ENCODE measurements at regions not wholly inside any gene's neighbourhood (a gene's known extent, or its start where the extent isn't known, plus 50 kb on each side); places are given as distances from the start of the nearest gene placed in this dataset.
A peak's percentile ranks its signal among the peaks of the same experiment; 100 is the strongest.
"Not testable (repeated sequence)": the region's sequence is repeated elsewhere in the genome, so short reads cannot be mapped to it uniquely, and the experiment has no call there.

DNA sequence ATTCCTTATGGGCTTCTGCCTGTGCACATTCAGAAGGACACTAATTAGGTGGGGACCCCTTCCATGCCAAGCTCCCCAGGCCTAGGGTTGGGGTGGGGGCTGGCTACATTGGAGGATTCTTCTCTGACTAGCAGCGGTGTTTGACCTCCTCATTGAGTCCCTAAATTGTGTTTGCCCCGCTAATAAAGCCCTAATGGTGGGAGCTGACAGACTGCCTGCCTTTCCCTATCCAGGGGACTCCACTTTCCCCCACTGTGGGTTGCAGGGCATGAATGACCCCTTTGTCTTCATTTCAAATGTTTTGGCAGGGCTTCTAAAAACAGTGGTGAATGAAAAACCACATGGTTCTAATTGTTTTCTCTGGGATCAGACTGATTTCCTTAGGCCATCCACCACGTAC, 476.8 kb upstream of the CDH11 start:
- no peak for DNase-seq

DNA sequence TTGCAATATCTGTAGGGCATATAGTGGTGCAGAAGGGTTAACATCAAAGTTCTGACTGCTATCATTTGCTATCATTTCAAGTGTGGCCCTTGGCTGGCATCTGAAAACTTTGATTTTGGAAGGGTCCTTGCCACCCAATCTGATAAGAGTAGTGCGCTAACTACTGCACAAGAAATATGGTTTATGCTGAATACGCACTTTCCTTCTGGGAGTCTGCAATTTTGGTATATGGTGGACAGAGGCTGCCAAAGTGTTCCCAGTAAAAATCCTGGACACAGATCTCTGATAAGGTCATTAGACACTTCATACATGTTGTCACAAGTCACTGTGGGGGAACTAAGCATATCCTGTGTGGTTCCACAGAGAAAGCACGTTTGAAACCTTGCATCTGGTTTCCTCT, 461.6 kb upstream of the CDH11 start:
- no peak for DNase-seq

DNA sequence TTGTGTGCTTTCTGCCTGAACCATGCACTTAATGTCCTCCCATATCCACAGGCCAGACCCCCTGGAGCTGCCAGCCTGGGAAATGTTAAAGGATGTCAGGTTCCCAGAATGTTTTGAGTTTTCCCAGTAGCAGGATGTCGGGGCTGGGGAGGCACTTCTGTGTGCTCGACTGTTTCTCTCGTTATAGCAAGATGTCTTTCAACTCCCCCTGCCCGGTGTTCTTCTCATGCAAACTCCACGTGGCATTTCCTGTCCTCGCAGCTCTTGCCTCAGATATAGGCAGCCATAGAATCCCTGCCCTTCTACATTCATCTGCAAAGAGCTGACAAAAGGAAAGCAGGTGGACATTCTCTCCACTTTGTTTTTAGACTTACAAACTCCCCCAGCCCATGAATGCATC, 457.2 kb upstream of the CDH11 start:
- no peak for DNase-seq

- DNase-seq = no peak
Observed at GRCh38 chr16:65576631-65577030, 454.8 kb upstream of the CDH11 start.

GRCh38 chr16:65576139-65576538, 454.3 kb upstream of the CDH11 start:
- no peak for DNase-seq

DNA sequence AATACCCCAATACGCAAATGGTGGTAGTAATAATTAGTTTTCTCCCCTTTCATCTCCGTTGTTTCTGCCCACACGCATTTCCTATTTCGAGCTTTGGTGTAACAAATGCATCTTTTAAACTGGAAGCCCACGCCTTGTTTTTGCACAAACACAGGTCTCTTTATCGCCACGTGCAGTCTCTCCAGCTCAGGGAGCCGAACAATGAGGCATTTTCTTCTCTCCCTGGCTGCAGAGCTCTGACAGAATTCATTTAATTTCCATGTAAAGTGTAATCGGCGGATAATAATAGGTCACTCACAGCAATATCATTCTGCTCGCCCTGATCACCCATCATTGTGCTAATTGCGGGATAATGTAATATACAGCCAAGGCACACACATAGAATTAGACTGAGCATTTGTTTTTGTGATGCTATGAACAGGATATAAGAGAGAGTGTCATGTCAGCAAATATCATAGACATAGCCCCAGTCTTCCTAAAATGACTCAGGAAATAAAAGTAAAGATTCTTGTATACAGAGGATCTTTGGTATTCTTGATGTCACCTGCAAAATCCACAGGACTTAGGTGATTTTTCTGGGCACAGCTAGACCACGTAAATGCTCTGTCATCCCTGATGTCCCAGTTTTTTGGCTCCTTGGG, 452.6 kb upstream of the CDH11 start:
- no peak for DNase-seq

GRCh38 chr16:65572156-65572555, 450.3 kb upstream of the CDH11 start:
- DNase-seq = peak; percentile 86

DNA sequence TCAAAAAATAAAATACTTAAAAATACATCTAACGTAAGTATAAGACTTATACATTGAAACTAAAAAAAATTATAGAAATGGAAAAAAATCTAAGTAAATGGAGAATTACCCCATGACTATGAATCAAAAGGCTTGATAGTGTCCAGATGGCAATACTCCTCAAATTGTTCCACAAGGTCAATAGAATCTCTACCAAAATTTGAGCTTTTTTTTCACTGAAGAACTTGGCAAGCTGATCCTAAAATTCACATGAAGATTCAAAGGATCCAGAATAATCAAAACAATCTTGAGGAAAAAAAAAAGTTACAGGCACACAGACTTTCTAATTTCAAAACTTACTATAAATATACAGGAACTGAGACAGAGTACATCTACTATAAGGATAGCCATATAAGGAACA, 448.4 kb upstream of the CDH11 start:
- no peak for DNase-seq

DNA sequence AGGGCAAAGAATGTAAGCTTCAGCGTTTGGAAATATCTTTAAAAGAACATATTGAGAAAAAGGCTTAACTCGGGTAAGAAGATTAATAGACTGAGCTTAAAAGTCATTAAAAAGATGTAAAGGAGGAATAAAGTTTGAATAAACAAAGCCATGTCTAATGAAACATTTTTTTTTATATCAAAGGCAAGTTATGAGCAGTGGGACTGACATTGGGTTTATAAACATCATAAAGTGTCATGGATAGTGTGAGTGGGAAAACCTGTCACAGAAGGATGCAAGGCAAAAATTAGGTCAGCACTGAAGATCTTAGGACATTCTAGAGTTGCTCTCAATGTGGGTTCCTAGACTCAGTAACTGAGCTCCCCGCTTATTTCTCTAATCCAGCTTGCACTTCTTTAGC, 438.0 kb upstream of the CDH11 start:
- DNase-seq = no peak

GRCh38 chr16:65549689-65550088, 427.8 kb upstream of the CDH11 start:
- not testable (repeated sequence) for DNase-seq

DNA sequence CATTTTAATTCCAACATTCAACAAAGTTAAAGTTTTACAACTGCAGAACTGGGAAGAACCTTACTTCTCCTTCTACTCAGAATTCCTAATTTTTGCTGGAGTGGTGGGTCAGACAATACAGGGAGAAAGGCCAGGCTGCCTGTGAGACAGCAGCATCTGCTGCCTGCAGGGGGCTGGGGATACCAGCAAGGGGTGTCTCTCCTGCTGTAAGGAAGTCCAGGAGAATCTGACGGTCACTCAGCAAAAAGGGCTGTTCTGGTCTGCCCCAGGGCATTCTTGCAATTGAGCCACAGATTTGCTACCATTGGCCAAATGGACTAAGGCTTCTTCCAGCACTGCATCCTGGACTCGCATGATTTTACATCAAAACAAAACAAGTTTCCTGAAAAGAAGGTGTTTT, 426.6 kb upstream of the CDH11 start:
- peak; percentile 47 for DNase-seq

- DNase-seq = peak; percentile 88
Observed at GRCh38 chr16:65547772-65548446, 426.0 kb upstream of the CDH11 start.

- DNase-seq = peak; percentile 17
Observed at GRCh38 chr16:65546353-65546791, 424.5 kb upstream of the CDH11 start.

GRCh38 chr16:65545413-65545956, 423.6 kb upstream of the CDH11 start:
- DNase-seq = no peak

DNA sequence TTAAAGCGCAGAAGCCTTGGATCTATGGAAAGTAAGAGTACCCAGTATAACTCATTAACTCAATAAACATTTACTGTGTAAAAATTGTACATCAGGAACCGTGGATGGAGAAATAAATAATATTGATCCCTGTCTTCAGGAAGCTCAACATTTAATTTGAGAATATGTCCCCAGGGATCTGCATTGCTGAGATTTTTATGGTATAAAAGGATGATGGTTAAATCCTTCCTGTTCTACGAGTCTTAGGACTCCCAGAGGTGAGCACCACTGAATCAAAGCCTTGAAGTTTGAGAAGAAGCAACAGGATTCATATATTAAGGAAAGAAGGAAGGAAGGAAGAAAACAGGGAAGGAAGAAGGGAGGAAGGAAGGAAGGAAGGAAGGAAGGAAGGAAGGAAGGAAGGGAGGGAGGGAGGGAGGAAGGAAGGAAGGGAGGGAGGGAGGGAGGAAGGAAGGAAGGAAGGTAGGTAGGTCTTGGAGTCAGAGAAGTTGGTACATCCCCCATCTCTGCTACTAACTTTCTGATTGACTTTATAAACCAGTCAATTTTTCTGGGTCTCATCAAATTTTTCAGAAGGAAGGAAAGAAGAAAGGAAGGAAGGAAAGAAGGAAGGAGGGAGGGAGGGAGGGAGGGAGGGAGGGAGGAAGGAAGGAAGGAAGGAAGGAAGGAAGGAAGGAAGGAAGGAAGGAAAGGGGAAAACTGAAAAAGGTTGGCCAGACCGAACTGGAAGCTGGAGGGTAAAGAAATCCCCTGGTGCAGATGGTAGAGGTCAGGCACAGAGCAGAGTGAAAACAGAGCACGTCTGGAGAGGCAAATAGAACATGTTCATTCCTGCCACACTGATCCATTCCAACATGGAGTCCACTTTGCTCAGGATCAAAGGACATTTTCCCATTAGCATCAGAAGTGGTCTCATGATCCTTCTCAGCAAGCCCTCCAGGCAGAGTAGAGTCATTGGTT, 422.2 kb upstream of the CDH11 start:
- no peak for DNase-seq

DNA sequence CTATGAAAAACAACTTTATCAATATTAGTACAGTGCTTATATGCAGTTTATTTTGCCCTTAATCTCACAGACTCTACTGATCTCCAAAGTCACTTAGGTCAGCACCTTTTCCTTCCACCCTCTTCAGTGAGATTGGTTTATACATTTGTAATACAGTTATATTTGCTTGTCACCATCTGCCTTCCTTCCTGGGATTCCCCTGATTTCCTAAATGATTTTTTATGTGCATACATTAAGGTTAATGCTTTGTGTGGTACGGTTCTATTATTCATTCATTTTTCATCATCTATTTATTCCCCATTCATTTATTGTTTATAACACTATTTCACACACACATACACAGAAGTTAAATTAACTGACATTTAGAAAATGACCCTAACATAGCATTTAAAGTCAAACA, 419.8 kb upstream of the CDH11 start:
- no peak for DNase-seq

GRCh38 chr16:65540901-65541300, 419.0 kb upstream of the CDH11 start:
- DNase-seq = no peak

DNA sequence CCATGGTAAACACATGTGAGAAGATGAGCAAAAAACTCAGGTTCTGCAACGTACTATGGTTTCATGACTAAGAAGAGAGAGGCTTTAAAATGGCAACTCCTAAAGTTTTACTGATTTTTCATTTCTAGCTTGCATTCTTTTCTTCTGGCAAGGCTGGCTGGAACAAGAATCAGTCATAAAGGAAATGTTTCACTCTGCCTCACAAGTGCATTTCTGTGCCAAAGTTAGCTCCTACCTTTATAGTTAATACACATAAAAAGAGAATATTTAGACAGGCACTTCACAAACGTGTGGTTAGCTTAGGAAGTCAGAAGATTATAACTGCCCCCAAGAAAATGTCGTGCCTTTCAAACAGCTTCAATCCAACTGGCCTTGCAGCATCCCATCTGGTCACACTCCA, 417.1 kb upstream of the CDH11 start:
- no peak for DNase-seq

GRCh38 chr16:65537336-65537735, 415.5 kb upstream of the CDH11 start:
- DNase-seq = no peak

GRCh38 chr16:65534121-65534528, 412.3 kb upstream of the CDH11 start:
- peak; percentile 53 for DNase-seq

GRCh38 chr16:65532846-65533245, 411.0 kb upstream of the CDH11 start:
- no peak for DNase-seq

- DNase-seq = peak; percentile 6
Observed at GRCh38 chr16:65532258-65532657, 410.4 kb upstream of the CDH11 start.

GRCh38 chr16:65531475-65531874, 409.6 kb upstream of the CDH11 start:
- no peak for DNase-seq

All from EL (cell line).